ENCODE measurements at regions not wholly inside any gene's neighbourhood (a gene's known extent, or its start where the extent isn't known, plus 50 kb on each side); places are given as distances from the start of the nearest gene placed in this dataset.

- H3K4me3 Mint-ChIP-seq, result no peak overlapping the region
Observed at GRCh38 chr3:101066711-101067129, 73.5 kb upstream of the ABI3BP start.

GRCh38 chr3:101065962-101066361 is 72.7 kb upstream of the ABI3BP start:
- peaks cover 12% of the 10 kb centered on the region for H3K27me3 Mint-ChIP-seq
- no peaks in the 10 kb centered on the region for H3K36me3 Mint-ChIP-seq (ENCODE audit: low read depth)
- no peak for DNase-seq
- no peak overlapping the region for H3K27ac Mint-ChIP-seq
- H3K4me3 Mint-ChIP-seq, result no peak overlapping the region
- CTCF ChIA-PET, result no interaction called here
- H3K4me1 Mint-ChIP-seq, result peaks cover 1% of the 10 kb centered on the region
- POLR2A ChIA-PET, result no interaction called here
- peaks cover 2% of the 10 kb centered on the region for H3K9me3 Mint-ChIP-seq

More at GRCh38 chr3:101066711-101067129, 73.5 kb upstream of the ABI3BP start:
- peaks cover 12% of the 10 kb centered on the region for H3K27me3 Mint-ChIP-seq
- CTCF ChIA-PET, result no interaction called here
- H3K36me3 Mint-ChIP-seq (ENCODE audit: low read depth), result no peaks in the 10 kb centered on the region
- POLR2A ChIA-PET, result no interaction called here
- H3K27ac Mint-ChIP-seq, result no peak overlapping the region
- DNase-seq, result no peak
- peaks cover 2% of the 10 kb centered on the region for H3K4me1 Mint-ChIP-seq
- H3K9me3 Mint-ChIP-seq, result peaks cover 2% of the 10 kb centered on the region

- CTCF ChIA-PET, result no interaction called here
- no peaks in the 10 kb centered on the region for H3K36me3 Mint-ChIP-seq (ENCODE audit: low read depth)
- POLR2A ChIA-PET, result no interaction called here
- no peaks in the 10 kb centered on the region for H3K4me1 Mint-ChIP-seq
- H3K27ac Mint-ChIP-seq, result no peak overlapping the region
- peaks cover 9% of the 10 kb centered on the region for H3K27me3 Mint-ChIP-seq
- H3K4me3 Mint-ChIP-seq, result no peak overlapping the region
- no peak for DNase-seq
- peaks cover 5% of the 10 kb centered on the region for H3K9me3 Mint-ChIP-seq
Observed at GRCh38 chr3:101063401-101063800, 70.2 kb upstream of the ABI3BP start.

- Mint-ChIP-seq H3K4me3 (no peak overlapping the region), H3K27me3 (peaks cover 6% of the 10 kb centered on the region), H3K36me3 (ENCODE audit: low read depth) (no peaks in the 10 kb centered on the region), H3K4me1 (no peaks in the 10 kb centered on the region), H3K27ac (no peak overlapping the region), H3K9me3 (peaks cover 5% of the 10 kb centered on the region)
- no peak for DNase-seq
- POLR2A ChIA-PET, result no interaction called here
- CTCF ChIA-PET, result no interaction called here
Observed at GRCh38 chr3:101061312-101061711, 68.1 kb upstream of the ABI3BP start.

- DNase-seq, result no peak
- POLR2A ChIA-PET, result no interaction called here
- Mint-ChIP-seq H3K4me3 (no peak overlapping the region), H3K27ac (no peak overlapping the region), H3K27me3 (peaks cover 5% of the 10 kb centered on the region), H3K9me3 (no peaks in the 10 kb centered on the region), H3K36me3 (ENCODE audit: low read depth) (no peaks in the 10 kb centered on the region), H3K4me1 (no peaks in the 10 kb centered on the region)
- CTCF ChIA-PET, result no interaction called here
Observed at GRCh38 chr3:101050866-101051265, 57.6 kb upstream of the ABI3BP start.

- H3K36me3 Mint-ChIP-seq (ENCODE audit: low read depth), result no peaks in the 10 kb centered on the region
- no peak overlapping the region for H3K4me3 Mint-ChIP-seq
- no peak overlapping the region for H3K27ac Mint-ChIP-seq
- ChIA-PET POLR2A (no interaction called here), CTCF (no interaction called here)
- no peaks in the 10 kb centered on the region for H3K4me1 Mint-ChIP-seq
- peaks cover 8% of the 10 kb centered on the region for H3K27me3 Mint-ChIP-seq
- no peak for DNase-seq
- H3K9me3 Mint-ChIP-seq, result no peaks in the 10 kb centered on the region
Observed at GRCh38 chr3:101050046-101050445, 56.8 kb upstream of the ABI3BP start.

GRCh38 chr3:101049532-101049931 is 56.3 kb upstream of the ABI3BP start:
- CTCF ChIA-PET, result no interaction called here
- Mint-ChIP-seq H3K9me3 (no peaks in the 10 kb centered on the region), H3K27ac (no peak overlapping the region), H3K36me3 (ENCODE audit: low read depth) (no peaks in the 10 kb centered on the region), H3K4me1 (no peaks in the 10 kb centered on the region), H3K4me3 (no peak overlapping the region), H3K27me3 (peaks cover 8% of the 10 kb centered on the region)
- DNase-seq, result no peak
- POLR2A ChIA-PET, result no interaction called here

GRCh38 chr3:101043687-101044078 is 50.5 kb upstream of the ABI3BP start:
- Mint-ChIP-seq H3K4me1 (no peaks in the 10 kb centered on the region), H3K27me3 (peaks cover 11% of the 10 kb centered on the region), H3K36me3 (ENCODE audit: low read depth) (no peaks in the 10 kb centered on the region), H3K4me3 (no peak overlapping the region), H3K27ac (no peak overlapping the region), H3K9me3 (no peaks in the 10 kb centered on the region)
- ChIA-PET POLR2A (no interaction called here), CTCF (no interaction called here)
- no peak for DNase-seq

GRCh38 chr3:101042996-101043686 is 49.9 kb upstream of the ABI3BP start:
- H3K4me1 Mint-ChIP-seq, result no peaks in the 10 kb centered on the region
- DNase-seq, result no peak
- CTCF ChIA-PET, result no interaction called here
- no peak overlapping the region for H3K27ac Mint-ChIP-seq
- POLR2A ChIA-PET, result interaction anchor here (0.6 kb wide), 1 partner anchor 700 kb away, joined by 3 read pairs; no protein-coding TSS in a partner anchor
- no peak overlapping the region for H3K4me3 Mint-ChIP-seq
- no peaks in the 10 kb centered on the region for H3K36me3 Mint-ChIP-seq (ENCODE audit: low read depth)
- H3K9me3 Mint-ChIP-seq, result no peaks in the 10 kb centered on the region
- peaks cover 11% of the 10 kb centered on the region for H3K27me3 Mint-ChIP-seq
